ENCODE measurements at regions not wholly inside any gene's neighbourhood (a gene's known extent, or its start where the extent isn't known, plus 50 kb on each side); places are given as distances from the start of the nearest gene placed in this dataset.

DNA sequence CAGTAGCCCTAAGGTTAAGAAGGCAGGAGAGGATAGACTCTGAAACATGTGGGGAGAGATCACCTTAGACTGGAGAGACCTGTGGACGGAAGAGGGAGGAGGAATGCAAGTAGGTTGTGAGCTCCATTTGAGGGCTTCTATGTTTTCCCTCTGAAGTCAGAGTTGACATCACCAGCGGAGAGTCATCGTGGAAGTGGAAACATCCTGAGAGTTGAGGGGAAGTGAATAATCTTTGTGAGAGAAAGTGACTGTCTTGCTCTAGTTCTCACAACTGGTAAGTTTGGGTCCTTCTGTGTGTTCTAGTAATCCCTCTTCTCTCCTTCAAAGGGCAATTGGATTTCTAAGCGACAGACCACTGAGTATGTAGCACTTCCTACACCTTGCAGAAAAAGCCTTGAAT, 103.6 kb upstream of the CCND2 start:
- TF ChIP-seq, protein P1, sequence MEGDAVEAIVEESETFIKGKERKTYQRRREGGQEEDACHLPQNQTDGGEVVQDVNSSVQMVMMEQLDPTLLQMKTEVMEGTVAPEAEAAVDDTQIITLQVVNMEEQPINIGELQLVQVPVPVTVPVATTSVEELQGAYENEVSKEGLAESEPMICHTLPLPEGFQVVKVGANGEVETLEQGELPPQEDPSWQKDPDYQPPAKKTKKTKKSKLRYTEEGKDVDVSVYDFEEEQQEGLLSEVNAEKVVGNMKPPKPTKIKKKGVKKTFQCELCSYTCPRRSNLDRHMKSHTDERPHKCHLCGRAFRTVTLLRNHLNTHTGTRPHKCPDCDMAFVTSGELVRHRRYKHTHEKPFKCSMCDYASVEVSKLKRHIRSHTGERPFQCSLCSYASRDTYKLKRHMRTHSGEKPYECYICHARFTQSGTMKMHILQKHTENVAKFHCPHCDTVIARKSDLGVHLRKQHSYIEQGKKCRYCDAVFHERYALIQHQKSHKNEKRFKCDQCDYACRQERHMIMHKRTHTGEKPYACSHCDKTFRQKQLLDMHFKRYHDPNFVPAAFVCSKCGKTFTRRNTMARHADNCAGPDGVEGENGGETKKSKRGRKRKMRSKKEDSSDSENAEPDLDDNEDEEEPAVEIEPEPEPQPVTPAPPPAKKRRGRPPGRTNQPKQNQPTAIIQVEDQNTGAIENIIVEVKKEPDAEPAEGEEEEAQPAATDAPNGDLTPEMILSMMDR (IDR thresholded peaks at IDR 0.05): no peak
- TF ChIP-seq POLR2A (IDR thresholded peaks at IDR 0.05) (no peak), POLR2AphosphoS5 (IDR thresholded peaks at IDR 0.05) (no peak), EP300 (IDR thresholded peaks at IDR 0.05) (no peak)

All from suprapubic skin (tissue), 4 donors.